Loucy (cell line): ENCODE measurements at regions not wholly inside any gene's neighbourhood (a gene's known extent, or its start where the extent isn't known, plus 50 kb on each side); places are given as distances from the start of the nearest gene placed in this dataset.
"Not testable (repeated sequence)": the region's sequence is repeated elsewhere in the genome, so short reads cannot be mapped to it uniquely, and the experiment has no call there.

Experiments used
- H2AFZ ChIP-seq: fragments of 200-600 bp; sonication (generic); 2 replicates; pipeline ENCODE4 v1.6.0; 2016; ENCODE audit warnings: antibody characterized with exemption, mild to moderate bottlenecking, low read length, moderate library complexity
- H3F3A ChIP-seq: fragments of 200-600 bp; 2 replicates; pipeline ENCODE4 v1.6.0; 2016; ENCODE audit warnings: antibody characterized with exemption, low read depth, mild to moderate bottlenecking
- H3K27me3 ChIP-seq: fragments of 200-600 bp; sonication (generic); 2 replicates; pipeline ENCODE4 v1.6.1; 2014; ENCODE audit warnings: low read length, mild to moderate bottlenecking; ENCODE audit not compliant: insufficient read depth, poor library complexity, severe bottlenecking
- H3K36me3 ChIP-seq: fragments of 200-600 bp; sonication (generic); 2 replicates; pipeline ENCODE4 v1.6.1; 2016; ENCODE audit warnings: low read length; ENCODE audit not compliant: insufficient read depth
- H3K4me1 ChIP-seq: fragments of 200-600 bp; sonication (generic); 2 replicates; pipeline ENCODE4 v1.5.1; 2014; ENCODE audit warnings: low read length, mild to moderate bottlenecking; ENCODE audit not compliant: insufficient read depth, poor library complexity, severe bottlenecking
- H3K4me2 ChIP-seq: fragments of 200-600 bp; sonication (generic); 2 replicates; pipeline ENCODE4 v1.6.0; 2014; ENCODE audit warnings: antibody characterized with exemption, low read length, low read depth, mild to moderate bottlenecking; ENCODE audit not compliant: poor library complexity, severe bottlenecking
- H3K4me3 ChIP-seq: fragments of 200-600 bp; sonication (generic); 2 replicates; pipeline ENCODE4 v1.5.1; 2014; ENCODE audit warnings: low read length, mild to moderate bottlenecking, mixed read lengths; ENCODE audit not compliant: poor library complexity, severe bottlenecking
- H3K79me2 ChIP-seq: fragments of 200-600 bp; sonication (generic); 2 replicates; pipeline ENCODE4 v1.6.1; 2014; ENCODE audit warnings: low read length; ENCODE audit not compliant: insufficient read depth
- H3K9ac ChIP-seq: fragments of 200-600 bp; sonication (generic); 2 replicates; pipeline ENCODE4 v1.6.0; 2014; ENCODE audit warnings: mild to moderate bottlenecking, low read depth, low read length, moderate library complexity; ENCODE audit not compliant: poor library complexity, severe bottlenecking
- H3K9me2 ChIP-seq: fragments of 200-600 bp; sonication (generic); replicated peaks from 2 replicates; pipeline ENCODE4 v1.6.1; 2016; ENCODE audit warnings: low read depth, low read length, mixed read lengths
- H3K9me3 ChIP-seq: fragments of 200-600 bp; sonication (generic); 2 replicates; pipeline ENCODE4 v1.6.1; 2014; ENCODE audit warnings: mild to moderate bottlenecking, antibody characterized with exemption, low read length, low read depth; ENCODE audit not compliant: insufficient read depth
- H4K20me1 ChIP-seq: fragments of 200-600 bp; sonication (generic); 2 replicates; pipeline ENCODE4 v1.6.0; 2014; ENCODE audit warnings: antibody characterized with exemption, low read length, mild to moderate bottlenecking; ENCODE audit not compliant: insufficient read depth, poor library complexity, severe bottlenecking
- EZH2phosphoT487 ChIP-seq: fragments of 200-600 bp; IDR thresholded peaks from 2 replicates; pipeline ENCODE4 v1.6.1; 2018; ENCODE audit warnings: antibody characterized with exemption, mild to moderate bottlenecking, moderate library complexity, borderline replicate concordance
- TF ChIP-seq, protein P1 (sequence below): fragments of 200-600 bp; sonication (generic); conservative IDR thresholded peaks from 2 replicates; pipeline ENCODE4 v1.5.1; 2014; ENCODE audit warnings: mild to moderate bottlenecking, antibody characterized with exemption, low read length

- no peak for TF ChIP-seq EZH2phosphoT487
- TF ChIP-seq, protein P1, sequence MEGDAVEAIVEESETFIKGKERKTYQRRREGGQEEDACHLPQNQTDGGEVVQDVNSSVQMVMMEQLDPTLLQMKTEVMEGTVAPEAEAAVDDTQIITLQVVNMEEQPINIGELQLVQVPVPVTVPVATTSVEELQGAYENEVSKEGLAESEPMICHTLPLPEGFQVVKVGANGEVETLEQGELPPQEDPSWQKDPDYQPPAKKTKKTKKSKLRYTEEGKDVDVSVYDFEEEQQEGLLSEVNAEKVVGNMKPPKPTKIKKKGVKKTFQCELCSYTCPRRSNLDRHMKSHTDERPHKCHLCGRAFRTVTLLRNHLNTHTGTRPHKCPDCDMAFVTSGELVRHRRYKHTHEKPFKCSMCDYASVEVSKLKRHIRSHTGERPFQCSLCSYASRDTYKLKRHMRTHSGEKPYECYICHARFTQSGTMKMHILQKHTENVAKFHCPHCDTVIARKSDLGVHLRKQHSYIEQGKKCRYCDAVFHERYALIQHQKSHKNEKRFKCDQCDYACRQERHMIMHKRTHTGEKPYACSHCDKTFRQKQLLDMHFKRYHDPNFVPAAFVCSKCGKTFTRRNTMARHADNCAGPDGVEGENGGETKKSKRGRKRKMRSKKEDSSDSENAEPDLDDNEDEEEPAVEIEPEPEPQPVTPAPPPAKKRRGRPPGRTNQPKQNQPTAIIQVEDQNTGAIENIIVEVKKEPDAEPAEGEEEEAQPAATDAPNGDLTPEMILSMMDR: no peak
Measured at GRCh38 chr7:89687211-89687610, 467.1 kb upstream of the STEAP1 start.

GRCh38 chr7:89695241-89695640 lies 459.0 kb upstream of the STEAP1 start:
- Histone ChIP-seq H3K9ac (no peak overlapping the region), H3K4me2 (no peak overlapping the region), H3K4me1 (no peaks in the 10 kb centered on the region), H3K36me3 (no peaks in the 10 kb centered on the region), H3F3A (no peaks in the 10 kb centered on the region), H3K9me2 (no peaks in the 10 kb centered on the region), H3K27me3 (no peaks in the 10 kb centered on the region), H3K9me3 (no peaks in the 10 kb centered on the region), H3K4me3 (no peak overlapping the region), H2AFZ (no peak overlapping the region), H3K79me2 (no peaks in the 10 kb centered on the region), H4K20me1 (no peaks in the 10 kb centered on the region)
- TF ChIP-seq, protein P1: no peak; the same call in 1 of the 2 replicates
- TF ChIP-seq EZH2phosphoT487: no peak

More at GRCh38 chr7:89687211-89687610, 467.1 kb upstream of the STEAP1 start:
- H2AFZ ChIP-seq: no peak overlapping the region
- H3F3A ChIP-seq: no peaks in the 10 kb centered on the region
- no peaks in the 10 kb centered on the region for H4K20me1 ChIP-seq
- no peaks in the 10 kb centered on the region for H3K27me3 ChIP-seq
- no peaks in the 10 kb centered on the region for H3K4me1 ChIP-seq
- no peaks in the 10 kb centered on the region for H3K9me3 ChIP-seq
- no peak overlapping the region for H3K4me3 ChIP-seq
- no peaks in the 10 kb centered on the region for H3K36me3 ChIP-seq
- H3K9ac ChIP-seq: no peak overlapping the region
- no peak overlapping the region for H3K4me2 ChIP-seq
- no peaks in the 10 kb centered on the region for H3K9me2 ChIP-seq
- no peaks in the 10 kb centered on the region for H3K79me2 ChIP-seq

DNA sequence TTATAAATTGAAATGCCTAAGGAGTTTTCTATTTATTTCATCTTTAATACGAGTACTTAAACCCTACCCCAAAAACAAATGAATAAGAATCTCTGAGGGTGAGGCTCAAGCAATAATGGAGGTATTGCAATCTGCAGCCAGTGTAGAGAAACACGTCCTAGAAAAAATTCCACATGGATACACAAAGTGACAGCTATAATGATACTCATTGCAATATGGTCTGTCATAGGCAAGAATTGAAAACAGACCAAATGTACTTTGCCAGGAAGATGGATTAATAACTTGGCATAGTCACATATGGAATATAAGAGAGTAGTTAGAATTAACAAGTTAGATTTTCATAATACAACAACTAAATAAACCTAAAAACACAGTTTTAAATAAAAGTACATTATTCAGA lies 440.1 kb upstream of the STEAP1 start:
- H3K79me2 ChIP-seq: no peaks in the 10 kb centered on the region
- no peak overlapping the region for H3K9ac ChIP-seq
- H3K27me3 ChIP-seq: no peaks in the 10 kb centered on the region
- H4K20me1 ChIP-seq: no peaks in the 10 kb centered on the region
- no peak overlapping the region for H3K4me3 ChIP-seq
- no peaks in the 10 kb centered on the region for H3F3A ChIP-seq
- H3K9me3 ChIP-seq: no peaks in the 10 kb centered on the region
- no peaks in the 10 kb centered on the region for H3K36me3 ChIP-seq
- H3K4me2 ChIP-seq: no peak overlapping the region
- no peaks in the 10 kb centered on the region for H3K4me1 ChIP-seq
- no peak for TF ChIP-seq EZH2phosphoT487
- TF ChIP-seq, protein P1: no peak
- no peak overlapping the region for H2AFZ ChIP-seq
- H3K9me2 ChIP-seq: no peaks in the 10 kb centered on the region

GRCh38 chr7:89718941-89719340 lies 435.3 kb upstream of the STEAP1 start:
- H3F3A ChIP-seq, H4K20me1 ChIP-seq, H3K4me1 ChIP-seq, H3K36me3 ChIP-seq, H3K9me3 ChIP-seq, H3K27me3 ChIP-seq, H3K4me3 ChIP-seq, H3K4me2 ChIP-seq, H3K9ac ChIP-seq, H3K79me2 ChIP-seq, H2AFZ ChIP-seq, H3K9me2 ChIP-seq: not testable (repeated sequence)
